Panc1 (cell line): ENCODE measurements at regions not wholly inside any gene's neighbourhood (a gene's known extent, or its start where the extent isn't known, plus 50 kb on each side); places are given as distances from the start of the nearest gene placed in this dataset.

ENCODE experiments used
- ATAC-seq: fragments of 200-7000 bp; cut with Tn5 transposase; 2 replicates; pipeline ENCODE4 v1.9.1; 2020; ENCODE audit warnings: mild to moderate bottlenecking, moderate library complexity
- BruUV-seq: library from RNA; stranded (reverse); fragments of 400-500 nt; replicated peaks from 2 replicates; lab custom pipeline; 2021; lab: Mats Ljungman, UMichigan
- CTCF ChIA-PET: fragments of 300-600 bp; sonication (Branson Sonifier 250); formaldehyde crosslinking; loops from one replicate; lab custom pipeline; 2022; ENCODE audit warnings: antibody characterized with exemption; lab: Charles Lee
- POLR2A ChIA-PET: fragments of 300-600 bp; sonication (Branson Sonifier 250); formaldehyde crosslinking; loops from one replicate; lab custom pipeline; 2022; ENCODE audit warnings: antibody characterized with exemption; lab: Charles Lee
- DNase-seq: peaks from one replicate; pipeline ENCODE4 v3.0.0-alpha.2; 2010; ENCODE audit warnings: low read depth, low spot score
- H3K27ac ChIP-seq: 2 replicates; pipeline ENCODE4 v1.5.1; 2011; ENCODE audit warnings: mild to moderate bottlenecking, low read length, inconsistent platforms
- H3K27me3 ChIP-seq: fragments of 200-500 bp; sonication (Bioruptor generic); 2 replicates; pipeline ENCODE4 v1.6.0; 2014; ENCODE audit warnings: low read length, inconsistent platforms; ENCODE audit not compliant: control insufficient read depth, insufficient read depth
- H3K36me3 ChIP-seq: fragments of 200-500 bp; sonication (Bioruptor generic); 2 replicates; pipeline ENCODE4 v1.5.1; 2014; ENCODE audit warnings: inconsistent platforms, mild to moderate bottlenecking, low read length, moderate library complexity; ENCODE audit not compliant: control insufficient read depth, insufficient read depth
- H3K4me1 ChIP-seq: 2 replicates; pipeline ENCODE4 v1.5.1; 2011; ENCODE audit warnings: inconsistent platforms, mild to moderate bottlenecking, low read length, moderate library complexity; ENCODE audit not compliant: control insufficient read depth, insufficient read depth
- H3K4me3 ChIP-seq, 2 experiments: 2 replicates each; pipeline ENCODE4 v1.5.1; 2011 to 2012; ENCODE audit warnings: low read depth in 2 of 2, low read length in 2 of 2, mild to moderate bottlenecking in 2 of 2, inconsistent platforms in 1 of 2, moderate library complexity in 1 of 2
- H3K9me3 ChIP-seq: fragments of 200-500 bp; sonication (Bioruptor generic); 2 replicates; pipeline ENCODE4 v1.5.1; 2014; ENCODE audit warnings: low read depth, mild to moderate bottlenecking, inconsistent platforms, low read length, moderate library complexity; ENCODE audit not compliant: control insufficient read depth, insufficient read depth
- POLR2AphosphoS5 ChIP-seq: IDR thresholded peaks from 2 replicates; pipeline ENCODE4 v1.6.1; 2012; ENCODE audit warnings: mild to moderate bottlenecking, low read depth, low read length, moderate library complexity
- SIN3A ChIP-seq: IDR thresholded peaks from 2 replicates; pipeline ENCODE4 v1.6.1; 2012; ENCODE audit warnings: low read depth, mild to moderate bottlenecking, low read length, moderate library complexity, borderline replicate concordance; ENCODE audit not compliant: insufficient read depth
- TCF7L2 ChIP-seq: IDR thresholded peaks from 2 replicates; pipeline ENCODE4 v1.6.1; 2011; ENCODE audit warnings: mild to moderate bottlenecking, low read depth, low read length, inconsistent platforms
- in situ Hi-C: cut with HindIII; loops from 2 replicates; pipeline ENCODE4 v1.10.0; 2016; ENCODE audit warnings: low sequenced_read_pairs, low pct_unique_long_range_greater_than_20kb
- intact Hi-C: fragments of 100-400 bp; cut with micrococcal nuclease; formaldehyde crosslinking; loops from one replicate; pipeline ENCODE4 v1.10.0; 2022; ENCODE audit not compliant: unreplicated experiment
- TF ChIP-seq, protein P1 (sequence below): fragments of 450-650 bp; IDR thresholded peaks from 2 replicates; pipeline ENCODE4 v1.5.1; 2017; ENCODE audit warnings: mild to moderate bottlenecking
- TF ChIP-seq, protein P2 (sequence below), 2 experiments: IDR thresholded peaks; 2 replicates each; pipeline ENCODE4 v1.6.1; 2011 to 2012; ENCODE audit warnings: low read depth in 2 of 2, control low read depth in 1 of 2, low read length in 1 of 2, mild to moderate bottlenecking in 1 of 2, moderate library complexity in 1 of 2; ENCODE audit not compliant: insufficient read depth in 1 of 2

DNA sequence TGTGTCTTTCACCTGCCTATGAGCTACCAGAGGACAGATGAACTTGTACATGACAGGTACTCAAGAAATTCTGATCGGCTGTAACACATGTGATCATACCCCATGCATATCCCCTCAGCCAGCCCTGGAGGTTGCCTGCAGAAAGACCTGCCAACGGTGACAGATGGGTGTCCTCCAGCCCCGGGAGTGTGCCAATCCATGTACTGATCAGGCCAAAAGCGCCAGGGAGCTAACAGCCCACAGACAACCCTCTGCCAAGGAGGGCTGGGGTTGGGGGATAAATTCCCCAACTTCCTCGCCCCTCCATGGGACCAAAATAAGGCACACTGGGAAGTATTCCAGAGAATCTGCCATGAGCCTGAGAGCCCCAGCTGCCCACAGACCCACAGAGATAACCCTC, 189.4 kb downstream of the CCT6B start:
- CTCF ChIA-PET = no interaction called here
- no peaks in the 10 kb centered on the region for H3K4me1 ChIP-seq
- in situ Hi-C loops (no loop called here), intact Hi-C loops (no loop called here)
- H3K36me3 ChIP-seq = no peaks in the 10 kb centered on the region
- no peak overlapping the region for H3K27ac ChIP-seq
- TF ChIP-seq SIN3A = no peak
- ATAC-seq = no peak
- no TSS peak for BruUV-seq
- peaks cover 5% of the 10 kb centered on the region for H3K27me3 ChIP-seq
- POLR2A ChIA-PET = no interaction called here
- no peak for DNase-seq
- no peak overlapping the region for H3K4me3 ChIP-seq
- no peaks in the 10 kb centered on the region for H3K9me3 ChIP-seq

DNA sequence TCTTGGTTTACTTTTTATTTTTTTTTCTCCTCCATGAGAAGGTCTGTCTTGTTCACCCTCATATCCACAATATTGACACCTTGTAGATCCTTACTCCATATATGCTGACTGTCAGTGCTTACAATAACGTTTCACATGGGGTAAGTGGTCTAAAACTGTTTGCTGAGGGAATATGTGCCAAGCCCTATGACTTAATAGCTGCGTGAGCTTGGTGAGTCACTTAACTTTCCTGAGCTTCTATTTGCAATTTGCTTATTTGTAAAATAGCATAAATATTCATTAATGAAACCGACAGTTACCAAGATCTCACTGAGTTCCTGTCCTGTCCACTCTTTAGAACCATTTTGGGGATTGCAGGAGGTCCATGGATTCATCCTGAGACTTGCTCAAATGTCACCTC, 190.7 kb downstream of the CCT6B start:
- Histone ChIP-seq H3K4me1 (no peaks in the 10 kb centered on the region), H3K36me3 (no peaks in the 10 kb centered on the region), H3K4me3 (no peak overlapping the region), H3K27ac (no peak overlapping the region), H3K27me3 (peaks cover 5% of the 10 kb centered on the region), H3K9me3 (no peaks in the 10 kb centered on the region)
- TF ChIP-seq, protein P1, sequence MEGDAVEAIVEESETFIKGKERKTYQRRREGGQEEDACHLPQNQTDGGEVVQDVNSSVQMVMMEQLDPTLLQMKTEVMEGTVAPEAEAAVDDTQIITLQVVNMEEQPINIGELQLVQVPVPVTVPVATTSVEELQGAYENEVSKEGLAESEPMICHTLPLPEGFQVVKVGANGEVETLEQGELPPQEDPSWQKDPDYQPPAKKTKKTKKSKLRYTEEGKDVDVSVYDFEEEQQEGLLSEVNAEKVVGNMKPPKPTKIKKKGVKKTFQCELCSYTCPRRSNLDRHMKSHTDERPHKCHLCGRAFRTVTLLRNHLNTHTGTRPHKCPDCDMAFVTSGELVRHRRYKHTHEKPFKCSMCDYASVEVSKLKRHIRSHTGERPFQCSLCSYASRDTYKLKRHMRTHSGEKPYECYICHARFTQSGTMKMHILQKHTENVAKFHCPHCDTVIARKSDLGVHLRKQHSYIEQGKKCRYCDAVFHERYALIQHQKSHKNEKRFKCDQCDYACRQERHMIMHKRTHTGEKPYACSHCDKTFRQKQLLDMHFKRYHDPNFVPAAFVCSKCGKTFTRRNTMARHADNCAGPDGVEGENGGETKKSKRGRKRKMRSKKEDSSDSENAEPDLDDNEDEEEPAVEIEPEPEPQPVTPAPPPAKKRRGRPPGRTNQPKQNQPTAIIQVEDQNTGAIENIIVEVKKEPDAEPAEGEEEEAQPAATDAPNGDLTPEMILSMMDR = no peak
- TF ChIP-seq TCF7L2 (no peak), POLR2AphosphoS5 (no peak), SIN3A (no peak)
- TF ChIP-seq, protein P2, sequence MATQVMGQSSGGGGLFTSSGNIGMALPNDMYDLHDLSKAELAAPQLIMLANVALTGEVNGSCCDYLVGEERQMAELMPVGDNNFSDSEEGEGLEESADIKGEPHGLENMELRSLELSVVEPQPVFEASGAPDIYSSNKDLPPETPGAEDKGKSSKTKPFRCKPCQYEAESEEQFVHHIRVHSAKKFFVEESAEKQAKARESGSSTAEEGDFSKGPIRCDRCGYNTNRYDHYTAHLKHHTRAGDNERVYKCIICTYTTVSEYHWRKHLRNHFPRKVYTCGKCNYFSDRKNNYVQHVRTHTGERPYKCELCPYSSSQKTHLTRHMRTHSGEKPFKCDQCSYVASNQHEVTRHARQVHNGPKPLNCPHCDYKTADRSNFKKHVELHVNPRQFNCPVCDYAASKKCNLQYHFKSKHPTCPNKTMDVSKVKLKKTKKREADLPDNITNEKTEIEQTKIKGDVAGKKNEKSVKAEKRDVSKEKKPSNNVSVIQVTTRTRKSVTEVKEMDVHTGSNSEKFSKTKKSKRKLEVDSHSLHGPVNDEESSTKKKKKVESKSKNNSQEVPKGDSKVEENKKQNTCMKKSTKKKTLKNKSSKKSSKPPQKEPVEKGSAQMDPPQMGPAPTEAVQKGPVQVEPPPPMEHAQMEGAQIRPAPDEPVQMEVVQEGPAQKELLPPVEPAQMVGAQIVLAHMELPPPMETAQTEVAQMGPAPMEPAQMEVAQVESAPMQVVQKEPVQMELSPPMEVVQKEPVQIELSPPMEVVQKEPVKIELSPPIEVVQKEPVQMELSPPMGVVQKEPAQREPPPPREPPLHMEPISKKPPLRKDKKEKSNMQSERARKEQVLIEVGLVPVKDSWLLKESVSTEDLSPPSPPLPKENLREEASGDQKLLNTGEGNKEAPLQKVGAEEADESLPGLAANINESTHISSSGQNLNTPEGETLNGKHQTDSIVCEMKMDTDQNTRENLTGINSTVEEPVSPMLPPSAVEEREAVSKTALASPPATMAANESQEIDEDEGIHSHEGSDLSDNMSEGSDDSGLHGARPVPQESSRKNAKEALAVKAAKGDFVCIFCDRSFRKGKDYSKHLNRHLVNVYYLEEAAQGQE (IDR thresholded peaks at IDR 0.05; ENCODE audit: insufficient read depth in 1 of 2, low read depth in 2 of 2, low read length in 1 of 2) = no peak
- POLR2A ChIA-PET = no interaction called here
- intact Hi-C loops (no loop called here), in situ Hi-C loops (no loop called here)
- CTCF ChIA-PET = no interaction called here
- ATAC-seq = no peak
- DNase-seq = no peak
- BruUV-seq = no TSS peak

- H3K4me1 ChIP-seq = no peaks in the 10 kb centered on the region
Measured at GRCh38 chr17:34769899-34770298, 190.5 kb downstream of the TMEM132E start.

More at GRCh38 chr17:34769899-34770298, 190.5 kb downstream of the TMEM132E start:
- TF ChIP-seq, protein P2 (IDR thresholded peaks at IDR 0.05; ENCODE audit: insufficient read depth in 1 of 2, low read depth in 2 of 2, low read length in 1 of 2) = no peak
- in situ Hi-C loops (no loop called here), intact Hi-C loops (no loop called here)
- Histone ChIP-seq H3K4me3 (no peak overlapping the region), H3K9me3 (no peaks in the 10 kb centered on the region), H3K36me3 (no peaks in the 10 kb centered on the region), H3K27ac (no peak overlapping the region), H3K27me3 (peaks cover 5% of the 10 kb centered on the region)
- ATAC-seq (no peak), DNase-seq (no peak)
- ChIA-PET CTCF (no interaction called here), POLR2A (no interaction called here)
- BruUV-seq = no TSS peak
